ENCODE measurements at regions not wholly inside any gene's neighbourhood (a gene's known extent, or its start where the extent isn't known, plus 50 kb on each side); places are given as distances from the start of the nearest gene placed in this dataset.

GRCh38 chr10:132997517-132998265, 55.3 kb upstream of the CFAP46 start:
- BruUV-seq (replicated peaks): no TSS peak
- RAD21 ChIA-PET (ENCODE audit: low non-redundant PET in 1 of 2, low total read pairs in 2 of 2, uncharacterized antibody in 2 of 2, unreplicated experiment in 2 of 2): no interaction called here
- H3K36me3 ChIP-seq (ENCODE audit: control insufficient read depth in 1 of 2, insufficient read depth in 2 of 2, low read length in 2 of 2): no peaks in the 10 kb centered on the region
- DNase-seq (ENCODE audit: low read depth, low spot score) (no peak), ATAC-seq (no peak)
- TF ChIP-seq EZH2 (IDR thresholded peaks at IDR 0.05) (no peak), SRF (IDR thresholded peaks at IDR 0.05; ENCODE audit: low read depth) (no peak), TCF7L2 (IDR thresholded peaks at IDR 0.05; ENCODE audit: borderline replicate concordance, extremely low read depth, insufficient read depth, insufficient read length) (no peak), CBX3 (IDR thresholded peaks at IDR 0.05; ENCODE audit: low read depth) (no peak), SP1 (IDR thresholded peaks at IDR 0.05; ENCODE audit: low read depth) (no peak), REST (IDR thresholded peaks at IDR 0.05; ENCODE audit: low read depth) (no peak), CEBPB (IDR thresholded peaks at IDR 0.05; ENCODE audit: low read depth) (no peak), YY1 (IDR thresholded peaks at IDR 0.05; ENCODE audit: extremely low read depth, insufficient replicate concordance, low read depth, low read length) (no peak), ZFX (IDR thresholded peaks at IDR 0.05) (no peak), JUND (IDR thresholded peaks at IDR 0.05) (no peak), ELF1 (IDR thresholded peaks at IDR 0.05; ENCODE audit: borderline replicate concordance, low read depth) (no peak), POLR2A (IDR thresholded peaks at IDR 0.05; ENCODE audit: borderline replicate concordance, extremely low read depth, insufficient read depth, insufficient read length) (no peak), POLR2AphosphoS5 (IDR thresholded peaks at IDR 0.05; ENCODE audit: low read depth, low read length) (no peak), ZNF274 (IDR thresholded peaks at IDR 0.05; ENCODE audit: low read depth, low read length) (no peak), FOSL1 (IDR thresholded peaks at IDR 0.05; ENCODE audit: low read depth) (no peak)
- TF ChIP-seq, protein P1, sequence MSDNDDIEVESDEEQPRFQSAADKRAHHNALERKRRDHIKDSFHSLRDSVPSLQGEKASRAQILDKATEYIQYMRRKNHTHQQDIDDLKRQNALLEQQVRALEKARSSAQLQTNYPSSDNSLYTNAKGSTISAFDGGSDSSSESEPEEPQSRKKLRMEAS (IDR thresholded peaks at IDR 0.05): no peak
- no peak overlapping the region for H3K4me2 ChIP-seq (ENCODE audit: low read length)
- no peak overlapping the region for H3K9ac ChIP-seq (ENCODE audit: low read length)
- no peaks in the 10 kb centered on the region for H3K9me3 ChIP-seq (ENCODE audit: control insufficient read depth in 1 of 2, insufficient read depth in 1 of 2, low read depth in 1 of 2, low read length in 2 of 2)
- H3K9me2 ChIP-seq (ENCODE audit: insufficient read depth): no peaks in the 10 kb centered on the region
- intact Hi-C loops (cut with micrococcal nuclease): no loop called here
- no peak overlapping the region for H3K27ac ChIP-seq (ENCODE audit: low read depth, low read length)
- no peaks in the 10 kb centered on the region for H3K4me1 ChIP-seq (ENCODE audit: control insufficient read depth in 1 of 2, insufficient read depth in 2 of 2, low read length in 2 of 2)
- no peak overlapping the region for H2AFZ ChIP-seq (ENCODE audit: low read depth, low read length, poor library complexity, severe bottlenecking)
- no peaks in the 10 kb centered on the region for H3K27me3 ChIP-seq (ENCODE audit: insufficient read depth, low read length)
- no peaks in the 10 kb centered on the region for H3K79me2 ChIP-seq (ENCODE audit: insufficient read depth, low read length)
- CTCF ChIA-PET: no interaction called here
- H4K20me1 ChIP-seq (ENCODE audit: insufficient read depth): no peaks in the 10 kb centered on the region
- POLR2A ChIA-PET: no interaction called here
- H3K4me3 ChIP-seq (replicated peaks in 1 of 2; ENCODE audit: low read depth in 1 of 2, low read length in 2 of 2): no peak overlapping the region
